Posterior cingulate gyrus (tissue), 11 donors: ENCODE measurements at regions not wholly inside any gene's neighbourhood (a gene's known extent, or its start where the extent isn't known, plus 50 kb on each side); places are given as distances from the start of the nearest gene placed in this dataset.
"Not testable (repeated sequence)": the region's sequence is repeated elsewhere in the genome, so short reads cannot be mapped to it uniquely, and the experiment has no call there.

Experiments
- DNase-seq, 10 donors: peaks; one replicate each; pipeline versions ENCODE4 v3.0.0 to v3.0.0-alpha.2; 2020 to 2021; ENCODE audit warnings: mixed read lengths in 3 of 10
- intact Hi-C: fragments of 100-400 bp; cut with DNase I; formaldehyde crosslinking; loops from one replicate; pipeline ENCODE4 v1.15.1; 2023

DNA sequence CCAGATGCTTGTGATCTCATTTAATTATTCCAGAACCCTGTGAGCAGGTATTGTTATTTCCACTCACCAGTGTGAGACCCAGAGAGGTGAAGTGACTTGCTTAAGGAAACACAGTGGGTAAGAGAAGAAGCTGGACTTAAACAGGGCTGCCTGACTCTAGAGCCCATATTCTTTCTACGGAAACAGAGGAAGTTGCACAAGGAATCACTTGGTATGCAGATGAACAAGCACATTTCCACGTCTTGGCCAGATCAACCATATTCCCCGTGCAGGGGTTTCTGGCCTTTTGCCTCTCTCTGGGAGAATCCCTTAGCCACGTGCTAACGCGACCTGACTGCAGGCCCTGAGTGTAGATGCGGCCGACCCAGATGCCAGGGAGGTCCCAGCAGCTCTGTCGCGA, 195.5 kb upstream of the ATP6AP2 start:
- intact Hi-C loops = no loop called here
- DNase-seq = no peak

DNA sequence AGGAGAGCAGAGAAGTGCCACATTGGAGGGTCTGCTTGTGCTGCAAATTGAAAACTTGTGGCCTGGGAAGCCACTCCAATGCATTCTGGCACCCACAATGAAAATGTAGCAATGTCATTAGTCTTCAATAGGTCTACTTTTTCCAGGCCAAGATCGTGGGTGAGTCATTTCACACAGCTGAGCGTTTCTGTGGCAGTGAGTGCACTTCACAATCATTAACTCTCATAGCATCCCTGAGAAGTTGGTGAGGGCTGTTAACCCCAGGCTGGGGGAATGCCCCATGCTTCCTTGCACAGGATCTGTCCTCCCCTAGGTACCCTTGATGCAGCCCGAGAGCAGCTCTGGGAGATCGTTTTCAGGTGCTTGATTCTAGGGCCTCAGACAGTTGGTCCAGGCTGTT, 196.8 kb upstream of the ATP6AP2 start:
- intact Hi-C loops = no loop called here
- peak in 1 of 10 donors; percentile 25 for DNase-seq

- intact Hi-C loops = no loop called here
Observed at GRCh38 chrX:40383360-40383759, 197.4 kb upstream of the ATP6AP2 start.

DNA sequence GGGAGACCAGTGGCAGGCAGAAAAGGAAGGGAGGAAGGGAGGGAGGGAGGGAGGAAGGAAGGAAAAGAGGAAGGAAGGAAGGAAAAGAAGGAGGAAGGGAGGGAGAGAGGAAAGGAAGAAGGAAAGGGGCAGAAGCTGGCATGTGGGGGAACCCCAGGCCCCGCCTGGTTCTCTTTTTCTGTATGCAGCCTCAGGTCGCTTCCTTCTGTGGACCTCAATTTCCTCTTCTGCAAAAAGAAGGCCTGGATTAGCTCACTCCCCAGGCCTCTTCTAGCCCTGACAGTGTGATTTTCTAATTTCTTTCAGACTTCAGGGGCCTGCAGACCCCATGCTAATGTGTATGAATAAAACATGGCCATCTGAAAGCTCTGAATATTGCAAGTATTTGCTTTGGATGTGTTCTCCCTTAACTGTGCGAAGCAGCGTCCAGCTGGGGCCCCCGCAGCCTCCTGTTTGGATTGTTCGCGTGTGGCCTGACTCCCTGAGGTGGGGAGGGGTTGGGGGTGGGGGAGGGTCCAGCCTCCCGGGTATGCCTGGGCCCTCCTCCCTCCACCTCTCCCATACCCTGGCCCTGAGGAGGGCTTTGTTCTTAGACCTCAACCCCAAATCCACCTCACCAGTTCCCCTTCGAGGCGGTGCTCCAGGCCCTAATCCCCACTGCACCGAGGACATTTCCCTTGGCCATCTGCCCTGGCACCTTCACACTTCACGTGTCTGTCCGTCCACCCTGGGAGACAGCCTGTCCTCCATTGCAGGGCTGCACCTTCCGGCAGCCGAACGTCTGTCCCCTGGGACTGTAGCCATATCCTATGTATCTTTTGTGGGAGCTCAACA, 199.9 kb upstream of the ATP6AP2 start:
- DNase-seq = no peak
- intact Hi-C loops = no loop called here

More at GRCh38 chrX:40383360-40383759, 197.4 kb upstream of the ATP6AP2 start:
- DNase-seq = no peak

GRCh38 chrX:40377684-40378083, 203.1 kb upstream of the ATP6AP2 start:
- no peak for DNase-seq
- intact Hi-C loops = no loop called here

DNA sequence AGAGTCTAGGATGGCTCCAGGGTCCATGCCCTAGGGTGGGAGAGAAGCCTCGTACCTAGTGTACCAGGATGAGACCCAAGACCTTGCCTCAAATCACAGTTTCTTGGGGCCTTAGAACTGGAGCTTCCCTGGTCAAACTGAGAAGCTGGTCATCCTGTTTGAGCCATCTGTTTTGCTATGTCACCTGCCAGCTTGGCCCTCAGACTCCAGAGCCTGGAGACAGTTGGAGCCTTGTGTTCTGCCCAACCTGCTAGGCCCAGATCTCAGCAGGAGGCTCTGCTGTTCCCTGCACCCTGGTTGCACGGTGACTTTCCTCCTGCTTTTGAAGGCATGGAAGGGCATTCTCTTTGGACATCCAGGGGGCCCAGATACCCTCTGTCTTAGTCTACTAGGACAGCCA, 206.3 kb upstream of the ATP6AP2 start:
- intact Hi-C loops = no loop called here
- DNase-seq = no peak

- DNase-seq = no peak
- intact Hi-C loops = no loop called here
Observed at GRCh38 chrX:40373641-40374040, 207.1 kb upstream of the ATP6AP2 start.

DNA sequence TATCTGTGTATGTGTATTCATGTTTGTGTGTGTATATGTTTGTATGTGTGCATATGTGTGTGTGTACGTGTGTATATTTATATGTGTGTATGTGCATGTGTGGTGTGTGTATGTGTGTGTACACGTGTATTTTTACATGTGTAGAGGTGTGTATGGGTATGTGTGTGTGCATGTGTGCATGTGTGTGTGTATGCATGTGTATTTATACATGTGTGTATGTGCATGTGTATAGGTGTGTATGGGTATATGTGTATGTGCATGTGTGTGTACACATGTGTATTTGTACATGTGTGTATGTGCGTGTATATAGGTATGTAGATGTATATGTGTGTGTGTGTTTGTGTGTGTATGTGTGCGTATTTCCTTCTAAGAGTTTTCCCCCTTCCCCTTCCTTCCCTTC, 207.7 kb upstream of the ATP6AP2 start:
- intact Hi-C loops = no loop called here
- DNase-seq = no peak

DNA sequence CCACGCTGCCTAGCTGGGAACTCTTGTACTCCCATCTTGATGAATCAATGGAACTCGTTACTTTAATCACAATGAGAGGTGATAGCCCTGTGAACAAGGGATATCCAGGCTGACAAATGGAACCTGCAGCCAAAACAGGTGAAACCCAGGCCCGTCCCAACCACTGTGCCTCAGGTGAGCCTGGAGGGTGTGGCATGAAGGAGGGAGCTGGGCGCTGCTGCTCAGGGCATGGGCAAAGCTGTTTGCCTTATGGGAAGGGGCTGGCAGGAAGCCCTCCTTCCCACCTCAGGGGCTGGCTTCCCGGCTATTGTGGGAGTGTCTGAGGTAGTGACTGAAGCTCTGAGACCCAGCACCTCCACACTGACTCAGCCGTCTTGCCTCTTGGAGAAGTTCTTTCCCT, 209.4 kb upstream of the ATP6AP2 start:
- no peak for DNase-seq
- intact Hi-C loops = no loop called here

GRCh38 chrX:40368611-40369061, 212.1 kb upstream of the ATP6AP2 start:
- DNase-seq = no peak
- intact Hi-C loops = no loop called here

- intact Hi-C loops = no loop called here
- no peak for DNase-seq
Observed at GRCh38 chrX:40366661-40367060, 214.1 kb upstream of the ATP6AP2 start.

DNA sequence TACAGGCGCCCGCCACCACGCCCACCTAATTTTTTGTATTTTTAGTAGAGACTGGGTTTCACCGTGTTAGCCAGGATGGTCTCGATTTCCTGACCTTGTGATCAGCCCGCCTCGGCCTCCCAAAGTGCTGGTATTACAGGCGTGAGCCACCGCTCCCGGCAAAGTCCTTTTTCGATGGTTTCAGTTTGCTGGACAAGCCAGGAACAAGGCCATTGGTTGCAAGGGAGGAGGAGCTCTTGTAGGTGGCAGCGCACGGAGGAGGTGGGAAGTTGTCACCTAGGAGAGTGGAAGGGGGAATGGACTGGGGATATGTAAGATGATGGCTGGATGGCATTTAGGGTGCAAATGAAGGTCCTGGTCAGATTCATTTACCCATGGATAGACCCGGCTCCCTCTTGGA, 218.5 kb upstream of the ATP6AP2 start:
- intact Hi-C loops, DNase-seq: not testable (repeated sequence)

GRCh38 chrX:40360557-40360956, 220.2 kb upstream of the ATP6AP2 start:
- DNase-seq = no peak
- intact Hi-C loops = no loop called here

GRCh38 chrX:40359593-40359992, 221.2 kb upstream of the ATP6AP2 start:
- peak in 1 of 10 donors; percentile 80 for DNase-seq
- intact Hi-C loops = no loop called here

- intact Hi-C loops = no loop called here
- no peak for DNase-seq
Observed at GRCh38 chrX:40358994-40359393, 221.8 kb upstream of the ATP6AP2 start.

GRCh38 chrX:40349251-40349650, 231.5 kb upstream of the ATP6AP2 start:
- intact Hi-C loops = no loop called here
- DNase-seq = no peak

DNA sequence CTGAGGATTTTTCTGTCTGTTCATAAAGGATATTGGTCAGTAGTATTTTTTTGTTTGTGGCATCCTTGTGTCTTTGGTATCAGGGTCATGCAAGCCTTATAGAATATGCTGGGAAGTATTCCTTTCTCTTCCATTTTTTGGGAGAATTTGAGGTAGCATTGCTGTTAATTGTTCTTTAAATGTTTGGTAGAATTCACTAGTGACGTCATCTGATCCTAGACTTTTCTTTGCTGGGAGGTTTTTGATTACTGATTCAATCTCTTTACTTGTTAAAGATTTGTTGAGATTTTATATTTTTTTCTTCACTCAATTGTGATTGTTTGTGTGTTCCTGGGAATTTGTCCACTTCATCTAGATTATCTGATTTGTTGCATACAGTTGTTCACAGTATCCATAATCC, 234.4 kb upstream of the ATP6AP2 start:
- no peak for DNase-seq
- intact Hi-C loops = no loop called here

- intact Hi-C loops = no loop called here
- no peak for DNase-seq
Observed at GRCh38 chrX:40343319-40343718, 237.5 kb upstream of the ATP6AP2 start.

GRCh38 chrX:40340116-40340515, 240.7 kb upstream of the ATP6AP2 start:
- DNase-seq = no peak
- intact Hi-C loops = no loop called here

DNA sequence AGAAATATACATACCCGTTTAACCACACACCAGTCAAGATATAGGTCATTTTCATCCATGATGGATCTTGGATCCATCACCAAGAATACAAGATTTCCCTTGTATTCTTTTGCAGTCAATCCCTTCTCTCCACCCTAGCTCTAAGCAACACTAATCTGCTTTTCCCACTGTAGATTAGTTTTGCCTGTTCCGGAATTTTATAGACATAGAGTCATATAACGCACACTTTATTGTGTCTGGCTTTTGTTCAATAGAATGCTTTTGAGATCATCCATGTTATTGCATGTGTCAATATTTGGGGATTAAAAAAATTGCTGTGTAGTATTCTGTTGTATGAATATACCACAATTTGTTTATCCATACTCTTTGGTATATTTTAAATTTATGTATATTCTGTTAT, 235.6 kb upstream of the BCOR start:
- DNase-seq = no peak
- intact Hi-C loops = no loop called here

DNA sequence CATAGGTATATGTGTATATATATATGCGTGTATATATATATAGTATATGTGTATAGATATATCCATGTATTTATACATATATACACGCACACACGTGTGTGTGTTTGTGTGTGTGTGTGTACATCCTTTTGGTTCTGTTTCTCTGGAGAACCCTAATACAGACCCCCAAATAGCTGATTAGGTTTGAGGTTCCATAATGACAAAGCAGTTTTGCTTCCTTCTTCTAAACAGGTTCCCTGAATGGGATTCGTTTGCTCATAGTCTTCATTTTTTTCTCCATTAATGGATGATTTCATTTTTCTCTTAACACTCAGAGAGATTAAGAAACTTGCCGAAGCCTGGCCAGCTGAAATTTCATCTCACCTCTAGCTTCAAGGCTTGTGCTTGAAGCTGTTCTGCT, 234.0 kb upstream of the BCOR start:
- no peak for DNase-seq
- intact Hi-C loops = no loop called here

DNA sequence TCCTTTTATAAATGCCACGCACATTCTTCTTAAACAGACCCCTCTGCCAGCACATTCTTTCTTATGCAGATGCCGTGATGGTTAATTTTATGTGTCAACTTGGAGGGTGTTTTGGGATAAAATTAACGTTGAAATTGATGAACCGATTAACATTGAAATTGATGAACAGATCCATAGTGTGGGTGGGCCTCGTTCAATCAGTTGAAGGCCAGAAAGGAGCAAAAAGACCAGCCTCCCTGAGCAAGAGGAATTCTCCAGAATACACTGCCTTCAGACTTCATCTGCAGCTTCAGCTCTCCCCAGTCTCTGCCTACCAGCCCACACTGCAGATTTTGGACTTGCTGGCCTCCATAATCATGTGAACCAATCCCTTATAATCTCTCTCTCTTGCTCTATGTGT, 233.6 kb upstream of the BCOR start:
- DNase-seq = no peak
- intact Hi-C loops = no loop called here

DNA sequence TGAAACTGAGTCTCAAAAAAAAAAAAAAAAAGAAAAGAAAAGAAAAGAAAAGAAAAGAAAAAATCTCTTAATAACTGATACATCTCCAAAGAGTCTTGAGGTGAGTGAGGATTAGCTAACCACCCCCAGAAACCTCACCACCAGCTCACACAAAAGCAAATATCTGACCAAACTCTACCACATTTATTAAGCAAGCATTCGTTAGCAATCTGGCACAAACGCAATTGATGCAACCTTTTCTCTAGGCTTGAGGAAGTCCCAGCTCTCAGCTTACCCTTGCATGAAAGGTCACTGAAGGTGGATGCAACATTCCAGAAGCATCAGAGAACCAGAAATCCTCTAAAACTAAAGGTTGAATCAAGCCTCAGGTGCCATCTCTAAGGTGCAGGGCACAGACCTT, 231.9 kb upstream of the BCOR start:
- no peak for DNase-seq
- intact Hi-C loops = no loop called here
